ENCODE measurements at regions not wholly inside any gene's neighbourhood (a gene's known extent, or its start where the extent isn't known, plus 50 kb on each side); places are given as distances from the start of the nearest gene placed in this dataset.
A peak's percentile ranks its signal among the peaks of the same experiment; 100 is the strongest.

GRCh38 chr1:90402893-90403849, 313.9 kb downstream of the BARHL2 start:
- DNase-seq: no peak

- no peak for DNase-seq
Measured at GRCh38 chr1:90400131-90400530, 317.0 kb downstream of the BARHL2 start.

DNA sequence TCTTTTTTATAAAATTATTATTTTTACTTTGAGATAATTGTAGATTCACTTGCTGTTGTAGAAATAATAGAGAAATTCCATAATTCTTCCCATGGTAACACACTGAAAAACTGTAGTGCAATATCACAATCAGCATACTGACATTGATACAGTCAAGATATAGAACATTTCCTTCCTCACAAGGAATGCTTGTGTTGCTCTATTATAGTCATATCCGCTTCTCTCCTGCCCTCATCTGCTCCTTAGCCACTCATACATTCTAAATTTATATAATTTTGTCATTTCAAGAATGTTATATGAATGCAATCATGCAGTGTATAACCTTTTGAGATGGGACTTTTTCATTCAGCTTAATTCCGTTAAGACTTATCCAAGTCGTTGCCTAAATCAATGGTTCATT, 320.2 kb downstream of the BARHL2 start:
- DNase-seq: no peak

DNA sequence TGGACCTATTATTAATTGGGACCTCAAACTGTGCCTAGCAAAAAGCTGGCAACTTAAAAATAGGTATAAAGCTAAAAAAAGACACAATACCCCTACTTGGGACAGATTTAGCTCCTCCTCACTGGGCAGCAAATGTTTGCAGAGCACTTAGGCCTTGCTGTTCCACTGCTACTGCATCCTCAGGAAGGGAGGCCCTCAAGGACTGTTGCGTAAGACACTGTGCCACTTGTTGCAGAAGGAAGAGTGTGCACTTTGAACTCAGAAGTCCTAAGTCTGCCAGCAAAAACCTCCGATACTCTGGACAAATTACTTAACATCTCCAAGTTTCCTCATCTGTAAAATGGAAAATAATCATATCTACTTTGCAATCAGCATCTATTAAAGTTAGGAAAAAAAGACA, 322.9 kb downstream of the BARHL2 start:
- DNase-seq: peak in 2 of 3 donors; percentile 1 to 8

- DNase-seq: no peak
Measured at GRCh38 chr1:90393025-90393424, 324.1 kb downstream of the BARHL2 start.

DNA sequence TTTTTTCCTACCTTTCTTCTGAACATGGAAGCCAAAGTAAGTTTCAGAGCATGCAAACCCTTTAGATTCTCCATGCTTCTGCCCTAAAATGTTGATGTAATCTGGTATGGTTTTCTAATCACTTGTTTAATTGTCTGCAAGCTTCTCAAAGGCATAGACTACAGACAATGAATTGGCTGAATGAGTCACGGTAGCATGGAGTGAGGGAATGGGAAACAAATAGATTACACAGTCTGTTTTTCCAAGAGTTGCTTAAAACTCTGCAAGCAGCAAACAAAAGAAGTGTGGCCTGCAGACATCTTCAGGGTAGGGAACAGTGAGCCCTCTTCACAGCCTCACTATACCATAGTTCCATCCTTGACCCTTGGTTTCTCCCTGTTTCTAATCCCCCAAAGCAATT, 326.0 kb downstream of the BARHL2 start:
- DNase-seq: no peak

DNA sequence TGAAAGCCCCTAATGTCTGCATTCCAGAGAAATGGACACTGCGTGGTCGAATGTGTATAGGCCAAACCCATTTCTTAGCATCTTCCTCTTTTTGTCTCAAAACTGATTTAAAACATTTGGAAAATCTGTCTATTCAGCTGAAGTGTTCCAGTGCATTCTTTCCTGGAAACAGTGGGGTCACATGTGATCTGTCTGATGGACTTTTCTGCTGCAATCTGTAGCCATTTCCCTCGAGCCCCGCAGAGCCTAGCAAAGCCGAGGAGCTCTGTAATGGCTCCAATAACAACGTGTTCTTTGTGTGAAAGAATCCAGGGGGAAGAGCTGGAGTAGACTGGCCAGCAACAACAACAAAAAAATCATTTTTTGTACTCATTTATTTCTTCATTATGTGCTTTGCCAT, 329.3 kb downstream of the BARHL2 start:
- DNase-seq: no peak

- no peak for DNase-seq
Measured at GRCh38 chr1:90386899-90387720, 330.0 kb downstream of the BARHL2 start.

DNA sequence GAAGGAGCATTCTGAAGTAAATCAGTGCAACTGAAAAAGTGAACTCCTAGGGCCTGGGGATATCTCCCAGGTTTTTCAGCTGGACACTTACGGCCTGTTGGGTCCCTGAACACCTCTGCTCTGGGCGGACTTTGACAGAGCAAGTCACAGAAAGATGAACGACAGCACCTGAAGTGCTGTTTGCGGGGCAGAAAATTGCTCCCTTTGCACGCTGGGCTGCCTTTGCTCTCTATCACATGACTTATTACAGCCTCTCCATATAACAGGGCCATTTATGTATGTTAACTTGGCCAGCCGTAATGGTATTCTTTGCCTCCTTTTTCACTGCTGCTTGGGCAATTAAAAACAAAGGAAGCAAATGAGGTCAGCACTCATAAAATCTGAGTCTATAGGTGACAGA, 332.9 kb downstream of the BARHL2 start:
- no peak for DNase-seq

GRCh38 chr1:90382161-90382560, 334.9 kb downstream of the BARHL2 start:
- DNase-seq: no peak

DNA sequence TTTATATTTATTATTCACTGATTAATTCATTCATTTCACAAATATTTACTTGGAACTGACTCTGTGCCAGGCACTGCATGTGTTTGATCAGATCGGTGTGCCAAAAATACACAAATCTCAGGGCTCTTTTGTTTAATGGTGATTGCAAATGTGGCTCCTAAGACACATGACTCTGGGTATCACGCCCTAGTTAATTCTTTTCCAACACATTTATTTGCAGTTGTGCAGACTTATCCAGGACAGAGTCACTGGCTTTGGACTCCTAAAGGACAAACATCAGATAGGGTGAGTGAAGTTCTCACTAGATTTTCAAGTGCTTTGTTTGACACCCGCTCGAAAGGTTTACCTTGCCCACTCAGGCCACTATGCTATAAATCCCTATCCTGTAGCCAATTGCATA, 335.5 kb downstream of the BARHL2 start:
- DNase-seq: no peak

- DNase-seq: no peak
Measured at GRCh38 chr1:90371448-90371813, 345.7 kb downstream of the BARHL2 start.

- DNase-seq: no peak
Measured at GRCh38 chr1:90370686-90371447, 346.2 kb downstream of the BARHL2 start.

GRCh38 chr1:90362163-90362562, 354.9 kb downstream of the BARHL2 start:
- DNase-seq: no peak

DNA sequence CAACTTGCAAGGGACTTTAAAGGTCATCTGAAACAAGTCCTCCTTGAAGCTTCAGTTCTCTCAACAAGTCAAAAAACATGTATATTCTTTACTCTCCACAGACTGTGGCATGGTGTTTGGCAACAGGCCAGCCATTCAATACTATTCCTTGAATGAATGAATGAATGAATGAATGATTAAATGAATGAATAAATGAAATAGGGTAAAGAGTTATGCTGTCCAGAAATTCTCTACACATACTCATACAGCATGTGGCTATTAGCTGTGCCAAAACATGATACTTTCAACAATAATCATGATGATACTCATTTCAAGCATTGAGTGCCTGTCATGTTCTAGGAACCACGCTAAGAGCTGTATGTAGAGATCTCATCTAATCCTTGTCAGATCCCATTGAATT, 356.1 kb downstream of the BARHL2 start:
- DNase-seq: no peak

GRCh38 chr1:90359994-90360393, 357.1 kb downstream of the BARHL2 start:
- DNase-seq: no peak

DNA sequence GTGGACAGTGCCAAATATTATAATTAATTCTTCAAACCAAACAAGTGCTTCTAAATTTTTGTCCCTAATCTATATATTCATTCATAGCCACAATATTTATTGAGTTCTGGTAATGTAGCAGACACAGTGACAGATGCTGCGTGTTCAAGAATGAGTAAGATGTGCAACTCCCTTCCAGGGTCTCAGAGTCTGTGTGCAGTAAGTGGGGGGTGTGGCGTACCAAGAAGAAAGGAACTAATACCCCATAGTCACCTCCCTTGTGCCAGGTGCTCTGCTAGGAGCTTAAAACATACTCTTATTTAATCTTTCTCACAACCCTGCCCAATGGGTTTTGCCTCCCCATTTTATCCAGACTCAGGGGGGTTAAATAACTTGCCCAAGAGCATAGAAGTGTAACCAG, 358.7 kb downstream of the BARHL2 start:
- no peak for DNase-seq

GRCh38 chr1:90357995-90358394, 359.1 kb downstream of the BARHL2 start:
- no peak for DNase-seq

GRCh38 chr1:90356991-90357390, 360.1 kb downstream of the BARHL2 start:
- no peak for DNase-seq

DNA sequence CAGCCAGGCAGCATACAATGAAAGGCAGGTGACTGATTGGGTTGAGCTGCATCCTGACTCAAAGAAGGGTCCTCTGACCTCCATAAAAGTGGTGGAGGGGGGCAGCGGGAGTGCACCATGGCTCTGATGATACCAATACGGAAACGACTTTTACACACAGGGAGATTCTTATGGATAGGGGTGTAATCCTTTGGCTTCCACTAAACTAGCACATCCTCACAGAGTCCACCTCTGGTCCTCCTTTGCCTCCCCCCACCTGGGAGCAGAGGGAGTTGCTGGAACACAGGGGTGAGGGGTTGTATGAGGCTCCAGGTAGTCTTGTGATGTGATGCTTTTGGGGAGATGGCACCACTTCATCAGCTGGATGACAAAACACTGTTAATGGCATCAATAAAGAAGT, 361.0 kb downstream of the BARHL2 start:
- no peak for DNase-seq

DNA sequence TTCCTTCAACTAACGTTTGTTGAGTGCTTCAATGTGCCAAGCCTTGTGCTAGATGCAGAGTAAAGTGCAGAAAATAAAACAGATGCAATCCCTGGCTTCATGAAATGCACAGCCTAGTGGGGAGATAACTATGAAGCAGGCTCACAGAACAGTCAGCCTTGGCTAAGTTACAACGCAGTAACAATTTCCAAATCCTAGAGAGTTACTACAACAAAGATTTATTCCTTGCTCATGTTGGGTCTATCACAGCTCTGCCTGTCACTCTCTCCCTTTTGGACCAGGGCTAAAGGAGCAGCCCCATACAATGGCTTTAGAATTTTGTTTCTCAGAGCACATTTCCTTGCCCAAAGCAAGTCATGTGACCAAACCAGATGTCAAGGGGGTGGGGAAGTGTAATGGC, 359.8 kb downstream of the ZNF326 start:
- DNase-seq: no peak

GRCh38 chr1:90351019-90351418, 356.1 kb downstream of the ZNF326 start:
- DNase-seq: no peak

DNA sequence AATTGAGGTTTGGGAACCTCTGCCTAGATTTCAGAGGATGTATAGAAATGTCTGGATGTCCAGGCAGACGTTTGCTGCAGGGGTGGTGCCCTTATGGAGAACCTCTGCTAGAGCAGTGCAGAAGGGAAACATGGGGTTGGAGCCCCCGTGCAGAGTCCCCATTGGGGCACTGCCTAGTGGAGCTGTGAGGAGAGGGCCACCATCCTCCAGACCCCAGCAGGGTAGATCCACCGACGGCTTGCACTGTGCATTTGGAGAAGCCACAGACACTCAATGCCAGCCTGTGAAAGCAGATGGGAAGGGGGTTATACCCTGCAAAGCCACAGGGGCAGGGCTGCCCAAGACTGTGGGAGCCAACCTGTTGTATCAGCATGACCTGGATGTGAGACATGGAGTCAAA, 354.6 kb downstream of the ZNF326 start:
- no peak for DNase-seq

Measured in suppressor macrophage treated with lipopolysaccharide for 1 hour (primary cell).